ENCODE measurements at regions not wholly inside any gene's neighbourhood (a gene's known extent, or its start where the extent isn't known, plus 50 kb on each side); places are given as distances from the start of the nearest gene placed in this dataset.

GRCh38 chr9:129241725-129242124 lies 63.7 kb upstream of the IER5L start:
- H3K27me3 ChIP-seq: no peaks in the 10 kb centered on the region
- H3K27ac ChIP-seq: peak overlapping the region in 1 of 4 donors; percentile 81
- DNase-seq (ENCODE audit: low spot score in 2 of 2): no peak

DNA sequence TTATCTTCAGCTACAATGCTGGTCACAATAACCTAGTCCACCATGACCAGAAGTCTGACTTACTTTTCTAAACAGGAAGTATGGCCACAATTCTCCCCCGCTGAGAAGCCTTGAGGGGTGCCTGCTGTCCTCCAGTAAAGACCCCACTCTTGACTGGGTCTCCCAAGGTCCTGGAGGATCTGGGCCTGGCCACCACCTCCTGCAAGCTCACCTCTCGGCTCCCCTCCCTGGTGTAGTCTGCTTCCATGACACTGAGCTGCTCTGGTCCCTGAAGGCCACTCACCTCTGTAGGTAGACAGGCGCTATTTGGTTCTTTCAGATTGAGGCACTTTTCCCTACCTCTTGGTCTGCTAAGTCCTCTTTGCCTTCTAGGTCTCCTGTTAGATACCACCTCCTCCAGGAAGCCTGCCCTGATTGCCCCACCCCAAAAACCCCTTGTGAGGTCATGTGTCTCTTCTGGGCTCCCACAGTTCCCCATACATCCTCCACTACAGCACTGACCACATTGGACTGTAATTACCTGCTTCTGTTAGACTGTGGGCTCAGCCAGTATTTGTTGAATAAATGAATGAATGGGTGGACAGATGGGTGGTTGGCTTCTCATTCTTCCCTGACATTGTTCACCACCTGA lies 62.6 kb upstream of the IER5L start:
- Histone ChIP-seq H3K36me3 (no peaks in the 10 kb centered on the region), H3K27ac (peak overlapping the region in 1 of 4 donors; percentile 33), H3K9me3 (no peaks in the 10 kb centered on the region), H3K4me1 (peaks cover 0 to 14% (median 4%) of the 10 kb centered on the region in 4 donors), H3K27me3 (no peaks in the 10 kb centered on the region), H3K4me3 (no peak overlapping the region)
- DNase-seq (ENCODE audit: low spot score in 2 of 2): no peak
- WGBS, 2 donors: 95 to 97% methylated on average over 3 of the region's 3 CpGs
- TF ChIP-seq POLR2A (IDR thresholded peaks at IDR 0.05) (no peak), EP300 (IDR thresholded peaks at IDR 0.05) (no peak), CTCF (IDR thresholded peaks at IDR 0.05) (no peak)

More at GRCh38 chr9:129241725-129242124, 63.7 kb upstream of the IER5L start:
- peaks cover 0 to 13% (median 4%) of the 10 kb centered on the region in 4 donors for H3K4me1 ChIP-seq
- no peaks in the 10 kb centered on the region for H3K36me3 ChIP-seq
- WGBS, 2 donors: 96 to 100% methylated on average over 2 of the region's 2 CpGs
- H3K9me3 ChIP-seq: no peaks in the 10 kb centered on the region
- TF ChIP-seq POLR2A (IDR thresholded peaks at IDR 0.05) (no peak), EP300 (IDR thresholded peaks at IDR 0.05) (no peak), CTCF (IDR thresholded peaks at IDR 0.05) (no peak)
- no peak overlapping the region for H3K4me3 ChIP-seq

GRCh38 chr9:129239946-129240490 lies 62.0 kb upstream of the IER5L start:
- no peak for TF ChIP-seq CTCF (IDR thresholded peaks at IDR 0.05)
- TF ChIP-seq POLR2A (IDR thresholded peaks at IDR 0.05): no peak
- no peak for TF ChIP-seq EP300 (IDR thresholded peaks at IDR 0.05)
- Histone ChIP-seq H3K27ac (no peak overlapping the region), H3K27me3 (no peaks in the 10 kb centered on the region), H3K4me1 (peaks cover 0 to 14% (median 4%) of the 10 kb centered on the region in 4 donors), H3K9me3 (no peaks in the 10 kb centered on the region), H3K36me3 (no peaks in the 10 kb centered on the region), H3K4me3 (no peak overlapping the region)
- no peak for DNase-seq (ENCODE audit: low spot score in 2 of 2)
- WGBS, 2 donors: 85% methylated on average over 10 of the region's 10 CpGs

- DNase-seq (ENCODE audit: low spot score in 2 of 2): no peak
- no peak for TF ChIP-seq POLR2A (IDR thresholded peaks at IDR 0.05)
- TF ChIP-seq CTCF (IDR thresholded peaks at IDR 0.05): no peak
- TF ChIP-seq EP300 (IDR thresholded peaks at IDR 0.05): no peak
- Histone ChIP-seq H3K9me3 (peaks cover 0 to 14% (median 0%) of the 10 kb centered on the region in 4 donors), H3K27me3 (no peaks in the 10 kb centered on the region), H3K27ac (no peak overlapping the region), H3K4me1 (peaks cover 0 to 9% (median 4%) of the 10 kb centered on the region in 4 donors), H3K36me3 (no peaks in the 10 kb centered on the region), H3K4me3 (no peak overlapping the region)
- 67 to 69% methylated on average over 2 of the region's 2 CpGs for WGBS, 2 donors
Observed at GRCh38 chr9:129237803-129238202, 59.7 kb upstream of the IER5L start.

DNA sequence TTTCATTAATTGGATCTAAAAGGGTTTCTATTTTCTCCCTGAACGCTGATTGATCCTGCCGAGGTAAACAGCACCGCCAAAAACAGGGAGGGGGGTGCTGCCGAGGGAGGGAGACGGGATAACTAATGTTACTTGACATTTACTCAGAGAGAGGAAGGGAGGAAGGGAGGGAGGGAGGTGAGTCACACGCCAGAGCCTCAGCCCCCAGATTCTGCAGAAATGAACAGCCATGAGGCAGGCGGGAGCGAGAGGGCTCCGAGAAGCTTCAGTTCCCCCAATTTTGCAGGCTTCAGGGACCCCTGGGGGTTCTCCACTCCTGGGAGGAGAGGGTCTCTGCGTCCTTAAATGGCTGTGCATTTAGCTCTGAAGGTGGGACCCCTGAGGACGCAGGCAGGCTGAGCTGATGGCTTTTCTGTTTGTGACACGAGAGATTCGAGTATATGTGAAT lies 59.1 kb upstream of the IER5L start:
- TF ChIP-seq CTCF (IDR thresholded peaks at IDR 0.05): no peak
- TF ChIP-seq EP300 (IDR thresholded peaks at IDR 0.05): no peak
- no peak for TF ChIP-seq POLR2A (IDR thresholded peaks at IDR 0.05)
- no peak for DNase-seq (ENCODE audit: low spot score in 2 of 2)
- peak overlapping the region in 1 of 4 donors; percentile 12 for H3K27ac ChIP-seq
- H3K27me3 ChIP-seq: no peaks in the 10 kb centered on the region
- peaks cover 0 to 9% (median 4%) of the 10 kb centered on the region in 4 donors for H3K4me1 ChIP-seq
- no peak overlapping the region for H3K4me3 ChIP-seq
- H3K36me3 ChIP-seq: no peaks in the 10 kb centered on the region
- WGBS, 2 donors: 16 to 29% methylated on average over 13 of the region's 13 CpGs
- peaks cover 0 to 14% (median 0%) of the 10 kb centered on the region in 4 donors for H3K9me3 ChIP-seq
